Common myeloid progenitor, CD34-positive (primary cell): ENCODE measurements at regions not wholly inside any gene's neighbourhood (a gene's known extent, or its start where the extent isn't known, plus 50 kb on each side); places are given as distances from the start of the nearest gene placed in this dataset.

Experiments used
- CTCF ChIA-PET: fragments of 350-600 bp; sonication (Branson Sonifier 250); formaldehyde crosslinking; loops from one replicate; lab custom pipeline; 2021; ENCODE audit warnings: antibody characterized with exemption; lab: Charles Lee
- POLR2A ChIA-PET: fragments of 350-600 bp; sonication (Branson Sonifier 250); formaldehyde crosslinking; loops from one replicate; lab custom pipeline; 2021; ENCODE audit warnings: antibody characterized with exemption; lab: Charles Lee
- DNase-seq, 3 donors: peaks; one replicate each; pipeline versions ENCODE4 v3.0.0 to v3.0.0-alpha.2; 2013
- H3K27ac ChIP-seq, 2 experiments: 1 replicate in 1 of 2; 2 replicates in 1 of 2; pipeline ENCODE4 v1.7.0; 2013; ENCODE audit warnings: inconsistent platforms in 2 of 2, low read length in 2 of 2, mild to moderate bottlenecking in 2 of 2, low read depth in 1 of 2, moderate library complexity in 1 of 2; ENCODE audit not compliant: severe bottlenecking in 2 of 2, insufficient read depth in 1 of 2, poor library complexity in 1 of 2
- H3K27me3 ChIP-seq, 5 experiments: replicated peaks in 2 of 5; 1 replicate in 3 of 5; 2 replicates in 2 of 5; pipeline versions ENCODE4 v1.6.1 to v1.7.0; 2013; ENCODE audit warnings: low read length in 4 of 5, mild to moderate bottlenecking in 2 of 5, moderate library complexity in 2 of 5, inconsistent platforms in 1 of 5; ENCODE audit not compliant: insufficient read depth in 5 of 5, control insufficient read depth in 4 of 5
- H3K36me3 ChIP-seq, 4 experiments: 1 replicate in 2 of 4; 2 replicates in 2 of 4; pipeline versions ENCODE4 v1.6.1 to v1.7.0; 2013; ENCODE audit warnings: low read length in 3 of 4, control low read depth in 1 of 4, mild to moderate bottlenecking in 1 of 4; ENCODE audit not compliant: control insufficient read depth in 4 of 4, insufficient read depth in 4 of 4
- H3K4me1 ChIP-seq, 4 experiments: 1 replicate in 3 of 4; 2 replicates in 1 of 4; pipeline versions ENCODE4 v1.6.1 to v1.7.1; 2013; ENCODE audit warnings: low read length in 3 of 4, mild to moderate bottlenecking in 3 of 4, control low read depth in 1 of 4, inconsistent platforms in 1 of 4, moderate library complexity in 1 of 4; ENCODE audit not compliant: control insufficient read depth in 4 of 4, insufficient read depth in 4 of 4; ENCODE audit errors: control extremely low read depth in 1 of 4
- H3K4me3 ChIP-seq, 7 experiments: 1 replicate in 4 of 7; 2 replicates in 3 of 7; pipeline versions ENCODE4 v1.5.1 to v1.7.0; 2013; ENCODE audit warnings: mild to moderate bottlenecking in 7 of 7, low read length in 6 of 7, moderate library complexity in 6 of 7, inconsistent platforms in 2 of 7, low read depth in 2 of 7, control low read depth in 1 of 7; ENCODE audit not compliant: insufficient read depth in 4 of 7, control insufficient read depth in 1 of 7; ENCODE audit errors: extremely low read depth in 1 of 7
- H3K9me3 ChIP-seq, 5 experiments: 1 replicate in 4 of 5; 2 replicates in 1 of 5; pipeline versions ENCODE4 v1.6.1 to v1.7.1; 2013; ENCODE audit warnings: low read length in 4 of 5, mild to moderate bottlenecking in 2 of 5, inconsistent platforms in 1 of 5, low read depth in 1 of 5, moderate library complexity in 1 of 5; ENCODE audit not compliant: control insufficient read depth in 4 of 5, insufficient read depth in 2 of 5; ENCODE audit errors: control extremely low read depth in 1 of 5
- WGBS: methylation state at CpG from one replicate; pipeline ENCODE4 v1.1.5; 2013; ENCODE audit not compliant: insufficient coverage; 5-methylcytosine and 5-hydroxymethylcytosine counted together

DNA sequence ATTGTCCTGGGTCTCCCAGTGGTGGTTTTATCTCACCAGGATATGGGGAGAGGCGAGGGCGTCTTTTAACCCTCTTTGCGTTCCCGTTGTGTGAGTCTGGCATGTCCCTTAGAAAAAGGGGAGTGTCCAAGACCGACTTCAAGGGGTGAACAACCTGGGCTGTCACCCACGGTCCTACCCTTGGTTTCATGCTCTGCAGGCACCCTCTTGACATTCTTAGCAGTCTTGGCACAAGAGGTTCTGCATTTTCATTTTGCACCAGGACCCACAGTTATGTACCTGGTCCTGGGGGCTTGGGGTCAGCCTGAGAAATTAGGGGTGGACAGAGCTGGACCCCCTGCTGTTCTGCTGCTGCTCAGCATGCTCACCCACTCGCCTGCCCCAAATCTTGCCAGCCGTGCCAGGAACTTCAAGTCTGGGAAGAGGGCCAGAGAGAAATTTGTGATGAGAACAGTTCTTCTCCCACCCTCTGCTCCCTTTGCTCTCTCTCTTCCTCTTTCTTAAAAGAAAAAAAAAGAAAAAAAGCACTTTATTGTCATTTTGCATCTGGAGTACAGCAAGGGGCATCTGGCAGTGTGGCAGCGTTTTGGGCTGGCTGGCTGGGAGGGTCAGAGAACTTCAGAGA, 471.2 kb downstream of the MIAT start:
- H3K9me3 ChIP-seq, result no peaks in the 10 kb centered on the region
- POLR2A ChIA-PET, result no interaction called here
- no peak overlapping the region for H3K27ac ChIP-seq
- CTCF ChIA-PET, result no interaction called here
- no peaks in the 10 kb centered on the region for H3K36me3 ChIP-seq
- DNase-seq, result peak in 2 of 3 donors; percentile 25 to 27
- peaks cover 0 to 2% (median 0%) of the 10 kb centered on the region in 5 experiments for H3K27me3 ChIP-seq
- WGBS, result 71% methylated on average over 8 of the region's 9 CpGs
- H3K4me1 ChIP-seq, result peaks cover 3 to 38% (median 29%) of the 10 kb centered on the region in 4 experiments
- H3K4me3 ChIP-seq, result no peak overlapping the region

GRCh38 chr22:27129266-27129665, 471.9 kb downstream of the MIAT start:
- Histone ChIP-seq H3K4me1 (peaks cover 3 to 38% (median 29%) of the 10 kb centered on the region in 4 experiments), H3K27ac (no peak overlapping the region), H3K27me3 (peaks cover 0 to 2% (median 0%) of the 10 kb centered on the region in 5 experiments), H3K9me3 (no peaks in the 10 kb centered on the region), H3K36me3 (no peaks in the 10 kb centered on the region), H3K4me3 (no peak overlapping the region)
- ChIA-PET CTCF (no interaction called here), POLR2A (no interaction called here)
- DNase-seq, result no peak
- WGBS, result 88% methylated on average over 1 of the region's 2 CpGs

- WGBS, result 98% methylated on average over 4 of the region's 4 CpGs
- H3K9me3 ChIP-seq, result no peaks in the 10 kb centered on the region
- no peaks in the 10 kb centered on the region for H3K27me3 ChIP-seq
- H3K4me3 ChIP-seq, result no peak overlapping the region
- no peaks in the 10 kb centered on the region for H3K36me3 ChIP-seq
- H3K27ac ChIP-seq, result no peak overlapping the region
- H3K4me1 ChIP-seq, result peaks cover 3 to 44% (median 35%) of the 10 kb centered on the region in 4 experiments
- DNase-seq, result no peak
- ChIA-PET CTCF (no interaction called here), POLR2A (no interaction called here)
Observed at GRCh38 chr22:27130906-27131305, 473.5 kb downstream of the MIAT start.

DNA sequence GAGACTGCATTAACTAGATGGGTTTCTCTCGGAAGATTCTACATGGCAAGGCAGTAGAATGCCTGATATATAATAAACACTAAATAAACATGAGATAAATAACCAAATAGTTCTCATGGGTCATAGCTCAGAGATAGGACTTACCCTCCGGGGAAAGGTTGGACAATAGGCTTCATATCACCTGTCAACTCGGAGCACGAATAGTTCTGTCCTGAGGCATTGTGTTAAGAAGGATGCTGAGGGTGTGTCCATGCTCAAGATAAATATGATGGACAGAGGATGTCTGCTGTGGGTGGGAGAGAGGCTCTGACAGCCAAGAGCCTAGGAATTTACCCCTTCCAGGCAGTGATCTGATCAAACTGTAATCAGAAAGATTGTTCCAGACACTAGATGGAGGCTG, 474.0 kb downstream of the MIAT start:
- no peak for DNase-seq
- peaks cover 0 to under 1% (median 0%) of the 10 kb centered on the region in 5 experiments for H3K9me3 ChIP-seq
- ChIA-PET POLR2A (no interaction called here), CTCF (no interaction called here)
- peaks cover 3 to 44% (median 35%) of the 10 kb centered on the region in 4 experiments for H3K4me1 ChIP-seq
- no peaks in the 10 kb centered on the region for H3K36me3 ChIP-seq
- 67% methylated on average over 3 of the region's 4 CpGs for WGBS
- no peak overlapping the region for H3K4me3 ChIP-seq
- no peaks in the 10 kb centered on the region for H3K27me3 ChIP-seq
- H3K27ac ChIP-seq, result no peak overlapping the region

GRCh38 chr22:27132400-27132799, 475.0 kb downstream of the MIAT start:
- DNase-seq, result no peak
- H3K27ac ChIP-seq, result no peak overlapping the region
- no CpG with 5 or more reads among the region's 3 CpGs for WGBS
- H3K27me3 ChIP-seq, result no peaks in the 10 kb centered on the region
- H3K36me3 ChIP-seq, result no peaks in the 10 kb centered on the region
- ChIA-PET CTCF (no interaction called here), POLR2A (no interaction called here)
- H3K4me1 ChIP-seq, result peaks cover 3 to 44% (median 35%) of the 10 kb centered on the region in 4 experiments
- no peak overlapping the region for H3K4me3 ChIP-seq
- H3K9me3 ChIP-seq, result peaks cover 0 to 8% (median 2%) of the 10 kb centered on the region in 5 experiments

DNA sequence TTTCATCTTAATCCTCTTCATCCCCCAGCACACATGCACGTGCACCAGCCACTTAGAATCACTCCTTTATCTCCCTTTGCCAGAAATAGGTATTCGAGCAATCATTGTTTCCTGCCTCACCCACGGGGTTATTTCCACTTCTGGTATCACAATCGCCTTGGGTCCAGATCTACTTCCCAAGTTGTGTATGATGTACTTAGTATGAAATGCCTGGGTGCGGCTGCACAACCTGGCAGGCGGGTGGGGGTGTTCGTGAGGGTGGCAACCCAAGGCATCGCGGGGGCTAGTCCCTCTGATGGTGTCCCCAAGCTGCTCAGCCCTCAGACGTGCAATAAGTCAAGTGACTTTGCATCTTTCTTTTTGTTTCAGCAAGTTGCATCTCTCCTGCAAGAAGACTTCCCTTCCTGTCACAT, 475.6 kb downstream of the MIAT start:
- ChIA-PET POLR2A (no interaction called here), CTCF (no interaction called here)
- no peaks in the 10 kb centered on the region for H3K36me3 ChIP-seq
- peak in 2 of 3 donors; percentile 67 to 81 for DNase-seq
- H3K27me3 ChIP-seq, result no peaks in the 10 kb centered on the region
- H3K4me3 ChIP-seq, result no peak overlapping the region
- no peak overlapping the region for H3K27ac ChIP-seq
- H3K9me3 ChIP-seq, result peaks cover 0 to 8% (median 2%) of the 10 kb centered on the region in 5 experiments
- H3K4me1 ChIP-seq, result peaks cover 3 to 44% (median 35%) of the 10 kb centered on the region in 4 experiments
- 11% methylated on average over 6 of the region's 10 CpGs for WGBS

GRCh38 chr22:27133681-27134314, 476.4 kb downstream of the MIAT start:
- ChIA-PET POLR2A (interaction anchor here (0.6 to 1.0 kb wide), 2 partner anchors 21 to 636 kb away, joined by 3 read pairs; no protein-coding TSS in a partner anchor), CTCF (interaction anchor here (1.1 kb wide), 2 partner anchors 16 to 17 kb away, joined by 3 to 5 read pairs; no protein-coding TSS in a partner anchor)
- Histone ChIP-seq H3K36me3 (no peaks in the 10 kb centered on the region), H3K4me3 (peak overlapping the region in 1 of 7 experiments; percentile 2), H3K27me3 (no peaks in the 10 kb centered on the region), H3K27ac (peak overlapping the region; percentile 55 to 67), H3K9me3 (peaks cover 0 to 8% (median 2%) of the 10 kb centered on the region in 5 experiments), H3K4me1 (peaks cover 3 to 39% (median 33%) of the 10 kb centered on the region in 4 experiments)
- DNase-seq, result peak in 1 of 3 donors; percentile 12
- 96% methylated on average over 6 of the region's 11 CpGs for WGBS
